Keratinocyte (primary cell): ENCODE measurements at regions not wholly inside any gene's neighbourhood (a gene's known extent, or its start where the extent isn't known, plus 50 kb on each side); places are given as distances from the start of the nearest gene placed in this dataset.

ENCODE experiments used
- EZH2 ChIP-seq: IDR thresholded peaks from one replicate; pipeline ENCODE4 v1.6.1; 2012; ENCODE audit warnings: inconsistent platforms, mild to moderate bottlenecking, low read length, moderate library complexity
- TF ChIP-seq, protein P1 (sequence below), 3 experiments: IDR thresholded peaks in 1 of 3; conservative IDR thresholded peaks in 1 of 3; optimal IDR thresholded peaks in 1 of 3; 2 replicates in 2 of 3; 3 replicates in 1 of 3; pipeline versions ENCODE3 to v1.5.1; 2011; ENCODE audit warnings: low read length in 3 of 3, mild to moderate bottlenecking in 3 of 3, moderate library complexity in 2 of 3, control low read depth in 1 of 3, inconsistent platforms in 1 of 3; ENCODE audit not compliant: insufficient read depth in 2 of 3; ENCODE audit errors: extremely low read depth in 1 of 3

DNA sequence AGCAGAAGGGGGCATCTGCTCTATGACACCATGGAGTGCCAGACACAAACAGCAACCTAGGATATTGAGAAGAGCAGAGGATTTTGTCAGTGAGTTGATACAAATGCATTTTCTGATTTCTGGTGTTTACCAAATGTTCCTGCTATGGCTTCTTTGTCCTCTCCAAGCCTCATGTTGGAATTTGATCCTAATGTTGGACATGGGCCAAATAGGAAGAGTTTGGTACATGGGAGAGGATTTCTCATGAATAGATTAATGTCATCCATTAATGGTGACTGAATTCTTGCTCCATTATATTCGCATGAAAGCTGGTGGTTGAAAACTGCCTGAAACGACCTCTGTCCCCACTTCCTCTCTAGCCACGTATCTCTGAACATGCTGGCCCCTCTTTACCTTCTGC is 1002.2 kb upstream of the FLRT2 start:
- TF ChIP-seq, protein P1, sequence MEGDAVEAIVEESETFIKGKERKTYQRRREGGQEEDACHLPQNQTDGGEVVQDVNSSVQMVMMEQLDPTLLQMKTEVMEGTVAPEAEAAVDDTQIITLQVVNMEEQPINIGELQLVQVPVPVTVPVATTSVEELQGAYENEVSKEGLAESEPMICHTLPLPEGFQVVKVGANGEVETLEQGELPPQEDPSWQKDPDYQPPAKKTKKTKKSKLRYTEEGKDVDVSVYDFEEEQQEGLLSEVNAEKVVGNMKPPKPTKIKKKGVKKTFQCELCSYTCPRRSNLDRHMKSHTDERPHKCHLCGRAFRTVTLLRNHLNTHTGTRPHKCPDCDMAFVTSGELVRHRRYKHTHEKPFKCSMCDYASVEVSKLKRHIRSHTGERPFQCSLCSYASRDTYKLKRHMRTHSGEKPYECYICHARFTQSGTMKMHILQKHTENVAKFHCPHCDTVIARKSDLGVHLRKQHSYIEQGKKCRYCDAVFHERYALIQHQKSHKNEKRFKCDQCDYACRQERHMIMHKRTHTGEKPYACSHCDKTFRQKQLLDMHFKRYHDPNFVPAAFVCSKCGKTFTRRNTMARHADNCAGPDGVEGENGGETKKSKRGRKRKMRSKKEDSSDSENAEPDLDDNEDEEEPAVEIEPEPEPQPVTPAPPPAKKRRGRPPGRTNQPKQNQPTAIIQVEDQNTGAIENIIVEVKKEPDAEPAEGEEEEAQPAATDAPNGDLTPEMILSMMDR (optimal IDR thresholded peaks at IDR 0.05 in 1 of 3, IDR thresholded peaks at IDR 0.05 in 1 of 3, conservative IDR thresholded peaks at IDR 0.05 in 1 of 3; ENCODE audit: extremely low read depth in 1 of 3, insufficient read depth in 2 of 3, low read length in 3 of 3), result no peak
- TF ChIP-seq EZH2, result no peak
